ENCODE measurements at regions not wholly inside any gene's neighbourhood (a gene's known extent, or its start where the extent isn't known, plus 50 kb on each side); places are given as distances from the start of the nearest gene placed in this dataset.

DNA sequence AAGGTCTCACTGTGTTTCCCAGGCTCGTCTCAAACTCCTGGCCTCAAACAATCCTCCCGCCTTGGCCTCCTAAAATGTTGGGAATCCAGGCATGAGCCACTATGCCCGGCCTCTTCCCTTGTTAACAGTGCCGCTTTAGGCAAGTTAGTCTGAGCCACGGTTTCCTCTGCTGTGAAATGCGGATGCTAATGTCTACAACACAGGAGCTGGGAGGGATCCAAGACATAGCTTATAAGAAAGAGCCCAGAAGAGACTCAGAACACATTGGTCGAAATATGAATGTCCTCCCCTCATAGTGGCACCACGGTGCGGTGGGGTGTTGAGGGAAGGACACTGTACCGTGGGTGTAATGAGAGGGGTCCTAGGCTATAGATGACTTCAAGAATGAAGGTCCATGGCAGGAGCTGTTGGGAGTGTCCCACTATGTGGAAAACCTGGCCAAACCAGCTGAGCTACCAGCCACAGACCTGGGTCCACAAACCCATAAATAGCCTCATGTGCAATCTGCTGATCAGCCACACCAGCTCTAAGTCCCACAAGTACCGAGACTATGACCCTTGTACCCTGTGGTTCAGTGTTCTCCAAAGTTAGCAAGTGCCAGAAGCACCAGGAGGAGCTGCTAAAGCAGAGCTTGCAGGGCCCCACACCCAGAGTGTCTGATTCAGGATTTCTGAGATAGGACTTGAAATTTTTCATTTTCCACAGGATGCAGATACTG is 57.8 kb upstream of the ZFAND3 start:
- Histone ChIP-seq H3K4me3 (no peak overlapping the region), H3K4me1 (no peaks in the 10 kb centered on the region), H3K27ac (no peak overlapping the region), H3K9me3 (no peaks in the 10 kb centered on the region), H3K4me2 (no peak overlapping the region)
- TF ChIP-seq, protein P1, sequence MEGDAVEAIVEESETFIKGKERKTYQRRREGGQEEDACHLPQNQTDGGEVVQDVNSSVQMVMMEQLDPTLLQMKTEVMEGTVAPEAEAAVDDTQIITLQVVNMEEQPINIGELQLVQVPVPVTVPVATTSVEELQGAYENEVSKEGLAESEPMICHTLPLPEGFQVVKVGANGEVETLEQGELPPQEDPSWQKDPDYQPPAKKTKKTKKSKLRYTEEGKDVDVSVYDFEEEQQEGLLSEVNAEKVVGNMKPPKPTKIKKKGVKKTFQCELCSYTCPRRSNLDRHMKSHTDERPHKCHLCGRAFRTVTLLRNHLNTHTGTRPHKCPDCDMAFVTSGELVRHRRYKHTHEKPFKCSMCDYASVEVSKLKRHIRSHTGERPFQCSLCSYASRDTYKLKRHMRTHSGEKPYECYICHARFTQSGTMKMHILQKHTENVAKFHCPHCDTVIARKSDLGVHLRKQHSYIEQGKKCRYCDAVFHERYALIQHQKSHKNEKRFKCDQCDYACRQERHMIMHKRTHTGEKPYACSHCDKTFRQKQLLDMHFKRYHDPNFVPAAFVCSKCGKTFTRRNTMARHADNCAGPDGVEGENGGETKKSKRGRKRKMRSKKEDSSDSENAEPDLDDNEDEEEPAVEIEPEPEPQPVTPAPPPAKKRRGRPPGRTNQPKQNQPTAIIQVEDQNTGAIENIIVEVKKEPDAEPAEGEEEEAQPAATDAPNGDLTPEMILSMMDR (IDR thresholded peaks at IDR 0.05): no peak
- TF ChIP-seq, protein P2, sequence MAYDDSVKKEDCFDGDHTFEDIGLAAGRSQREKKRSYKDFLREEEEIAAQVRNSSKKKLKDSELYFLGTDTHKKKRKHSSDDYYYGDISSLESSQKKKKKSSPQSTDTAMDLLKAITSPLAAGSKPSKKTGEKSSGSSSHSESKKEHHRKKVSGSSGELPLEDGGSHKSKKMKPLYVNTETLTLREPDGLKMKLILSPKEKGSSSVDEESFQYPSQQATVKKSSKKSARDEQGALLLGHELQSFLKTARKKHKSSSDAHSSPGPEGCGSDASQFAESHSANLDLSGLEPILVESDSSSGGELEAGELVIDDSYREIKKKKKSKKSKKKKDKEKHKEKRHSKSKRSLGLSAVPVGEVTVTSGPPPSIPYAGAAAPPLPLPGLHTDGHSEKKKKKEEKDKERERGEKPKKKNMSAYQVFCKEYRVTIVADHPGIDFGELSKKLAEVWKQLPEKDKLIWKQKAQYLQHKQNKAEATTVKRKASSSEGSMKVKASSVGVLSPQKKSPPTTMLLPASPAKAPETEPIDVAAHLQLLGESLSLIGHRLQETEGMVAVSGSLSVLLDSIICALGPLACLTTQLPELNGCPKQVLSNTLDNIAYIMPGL (CRISPR knock-in tag; IDR thresholded peaks at IDR 0.05; ENCODE audit: borderline replicate concordance): no peak
- TF ChIP-seq JUNB (IDR thresholded peaks at IDR 0.05) (no peak), FOSB (CRISPR knock-in tag; IDR thresholded peaks at IDR 0.05) (no peak), HOXB13 (CRISPR knock-in tag; IDR thresholded peaks at IDR 0.05; ENCODE audit: low read depth) (no peak), EP300 (IDR thresholded peaks at IDR 0.05) (no peak), HDAC2 (IDR thresholded peaks at IDR 0.05) (no peak), RAD21 (conservative IDR thresholded peaks at IDR 0.05 in 1 of 2, IDR thresholded peaks at IDR 0.05 in 1 of 2) (no peak), FOXS1 (CRISPR knock-in tag; IDR thresholded peaks at IDR 0.05) (no peak), ESRRA (IDR thresholded peaks at IDR 0.05; ENCODE audit: borderline replicate concordance, low read length) (no peak), HEYL (CRISPR knock-in tag; IDR thresholded peaks at IDR 0.05) (no peak), CBX8 (IDR thresholded peaks at IDR 0.05) (no peak), GATA3 (IDR thresholded peaks at IDR 0.05; ENCODE audit: borderline replicate concordance) (no peak), ZC3H11A (IDR thresholded peaks at IDR 0.05) (no peak), FOSL2 (IDR thresholded peaks at IDR 0.05) (no peak), FOSL2 (CRISPR knock-in tag; IDR thresholded peaks at IDR 0.05) (no peak), SMC3 (IDR thresholded peaks at IDR 0.05) (no peak), RNF2 (IDR thresholded peaks at IDR 0.05; ENCODE audit: borderline replicate concordance, low read depth) (no peak)
- TF ChIP-seq, protein P3, sequence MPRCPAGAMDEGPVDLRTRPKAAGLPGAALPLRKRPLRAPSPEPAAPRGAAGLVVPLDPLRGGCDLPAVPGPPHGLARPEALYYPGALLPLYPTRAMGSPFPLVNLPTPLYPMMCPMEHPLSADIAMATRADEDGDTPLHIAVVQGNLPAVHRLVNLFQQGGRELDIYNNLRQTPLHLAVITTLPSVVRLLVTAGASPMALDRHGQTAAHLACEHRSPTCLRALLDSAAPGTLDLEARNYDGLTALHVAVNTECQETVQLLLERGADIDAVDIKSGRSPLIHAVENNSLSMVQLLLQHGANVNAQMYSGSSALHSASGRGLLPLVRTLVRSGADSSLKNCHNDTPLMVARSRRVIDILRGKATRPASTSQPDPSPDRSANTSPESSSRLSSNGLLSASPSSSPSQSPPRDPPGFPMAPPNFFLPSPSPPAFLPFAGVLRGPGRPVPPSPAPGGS (IDR thresholded peaks at IDR 0.05): no peak
- TF ChIP-seq, protein P4, sequence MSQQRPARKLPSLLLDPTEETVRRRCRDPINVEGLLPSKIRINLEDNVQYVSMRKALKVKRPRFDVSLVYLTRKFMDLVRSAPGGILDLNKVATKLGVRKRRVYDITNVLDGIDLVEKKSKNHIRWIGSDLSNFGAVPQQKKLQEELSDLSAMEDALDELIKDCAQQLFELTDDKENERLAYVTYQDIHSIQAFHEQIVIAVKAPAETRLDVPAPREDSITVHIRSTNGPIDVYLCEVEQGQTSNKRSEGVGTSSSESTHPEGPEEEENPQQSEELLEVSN (IDR thresholded peaks at IDR 0.05; ENCODE audit: borderline replicate concordance, low read depth): no peak
- TF ChIP-seq, protein P5, sequence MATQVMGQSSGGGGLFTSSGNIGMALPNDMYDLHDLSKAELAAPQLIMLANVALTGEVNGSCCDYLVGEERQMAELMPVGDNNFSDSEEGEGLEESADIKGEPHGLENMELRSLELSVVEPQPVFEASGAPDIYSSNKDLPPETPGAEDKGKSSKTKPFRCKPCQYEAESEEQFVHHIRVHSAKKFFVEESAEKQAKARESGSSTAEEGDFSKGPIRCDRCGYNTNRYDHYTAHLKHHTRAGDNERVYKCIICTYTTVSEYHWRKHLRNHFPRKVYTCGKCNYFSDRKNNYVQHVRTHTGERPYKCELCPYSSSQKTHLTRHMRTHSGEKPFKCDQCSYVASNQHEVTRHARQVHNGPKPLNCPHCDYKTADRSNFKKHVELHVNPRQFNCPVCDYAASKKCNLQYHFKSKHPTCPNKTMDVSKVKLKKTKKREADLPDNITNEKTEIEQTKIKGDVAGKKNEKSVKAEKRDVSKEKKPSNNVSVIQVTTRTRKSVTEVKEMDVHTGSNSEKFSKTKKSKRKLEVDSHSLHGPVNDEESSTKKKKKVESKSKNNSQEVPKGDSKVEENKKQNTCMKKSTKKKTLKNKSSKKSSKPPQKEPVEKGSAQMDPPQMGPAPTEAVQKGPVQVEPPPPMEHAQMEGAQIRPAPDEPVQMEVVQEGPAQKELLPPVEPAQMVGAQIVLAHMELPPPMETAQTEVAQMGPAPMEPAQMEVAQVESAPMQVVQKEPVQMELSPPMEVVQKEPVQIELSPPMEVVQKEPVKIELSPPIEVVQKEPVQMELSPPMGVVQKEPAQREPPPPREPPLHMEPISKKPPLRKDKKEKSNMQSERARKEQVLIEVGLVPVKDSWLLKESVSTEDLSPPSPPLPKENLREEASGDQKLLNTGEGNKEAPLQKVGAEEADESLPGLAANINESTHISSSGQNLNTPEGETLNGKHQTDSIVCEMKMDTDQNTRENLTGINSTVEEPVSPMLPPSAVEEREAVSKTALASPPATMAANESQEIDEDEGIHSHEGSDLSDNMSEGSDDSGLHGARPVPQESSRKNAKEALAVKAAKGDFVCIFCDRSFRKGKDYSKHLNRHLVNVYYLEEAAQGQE (IDR thresholded peaks at IDR 0.05): no peak
- ChIA-PET POLR2A (no interaction called here), CTCF (interaction anchor here (1.1 to 1.3 kb wide), 2 partner anchors 19 to 29 kb away, joined by 3 to 5 read pairs; no protein-coding TSS in a partner anchor)
- no peak for ATAC-seq
- DNase-seq (ENCODE audit: low read depth in 1 of 2, low spot score in 1 of 2): no peak
- no peak for FAIRE-seq
- WGBS (ENCODE audit: missing lambda C conversion rate): 80% methylated on average over 10 of the region's 11 CpGs

All from A549 (cell line).